Prostate gland (tissue), 2 donors: ENCODE measurements at regions not wholly inside any gene's neighbourhood (a gene's known extent, or its start where the extent isn't known, plus 50 kb on each side); places are given as distances from the start of the nearest gene placed in this dataset.

ENCODE experiments used
- DNase-seq: peaks from one replicate; pipeline ENCODE4 v3.0.0-alpha.2; 2019; ENCODE audit warnings: low spot score
- H3K27ac ChIP-seq, 2 donors: fragments of 200-600 bp; sonication (generic); 2 replicates each; pipeline ENCODE4 v1.5.1; 2017 to 2019
- H3K27me3 ChIP-seq: fragments of 200-600 bp; sonication (generic); replicated peaks from 2 replicates; pipeline ENCODE4 v1.5.1; 2019; ENCODE audit not compliant: insufficient read depth
- H3K36me3 ChIP-seq, 2 donors: fragments of 200-600 bp; sonication (generic); 1 replicate in 1 of 2; 2 replicates in 1 of 2; pipeline versions ENCODE4 v1.5.1 to v1.8.1; 2017 to 2019
- H3K4me1 ChIP-seq: fragments of 200-600 bp; sonication (generic); replicated peaks from 2 replicates; pipeline ENCODE4 v1.5.1; 2019
- H3K4me3 ChIP-seq, 2 donors: fragments of 200-600 bp; sonication (generic); 2 replicates each; pipeline ENCODE4 v1.5.1; 2017 to 2019
- H3K9me3 ChIP-seq: fragments of 200-600 bp; sonication (generic); 2 replicates; pipeline ENCODE4 v1.5.1; 2017
- POLR2A ChIP-seq: fragments of 450-650 bp; IDR thresholded peaks from one replicate; pipeline ENCODE4 v1.6.1; 2016; ENCODE audit warnings: antibody characterized with exemption, mild to moderate bottlenecking
- POLR2AphosphoS5 ChIP-seq: sonication (generic); formaldehyde crosslinking; IDR thresholded peaks from one replicate; pipeline ENCODE4 v1.6.1; 2017; ENCODE audit warnings: antibody characterized with exemption
- WGBS: methylation state at CpG from one replicate; pipeline ENCODE4 v1.1.5; 2018; 5-methylcytosine and 5-hydroxymethylcytosine counted together
- intact Hi-C: fragments of 100-400 bp; cut with DNase I; formaldehyde crosslinking; loops from one replicate; pipeline ENCODE4 v1.14.2; 2022
- TF ChIP-seq, protein P1 (sequence below), 4 experiments: fragments of 200-600 bp in 2 of 4; fragments of 450-650 bp in 2 of 4; sonication (generic) in 2 of 4; IDR thresholded peaks; 1 replicate in 3 of 4; 2 replicates in 1 of 4; pipeline ENCODE4 v1.5.1; 2016 to 2019; ENCODE audit warnings: antibody characterized with exemption in 4 of 4, mild to moderate bottlenecking in 2 of 4, moderate library complexity in 2 of 4

DNA sequence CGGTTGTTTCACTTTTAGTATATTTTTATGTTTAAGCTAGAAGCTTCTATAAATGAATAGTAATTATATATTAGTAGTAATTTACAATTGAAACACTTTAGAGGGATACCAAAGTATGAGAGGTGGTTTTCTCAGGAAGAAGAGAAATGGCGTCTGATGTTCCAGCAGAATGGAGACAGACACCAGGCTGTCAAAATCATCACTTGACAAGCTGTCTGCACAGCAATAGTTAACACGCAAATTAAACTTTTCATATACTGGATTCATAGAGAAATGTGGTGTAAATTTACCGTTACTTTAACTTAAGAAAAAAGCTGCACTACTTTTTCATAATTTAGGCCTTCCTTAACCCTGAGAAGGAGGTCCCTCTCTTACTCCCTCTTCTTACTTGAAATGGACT is 82.6 kb downstream of the FAM217A start:
- H3K27me3 ChIP-seq = no peaks in the 10 kb centered on the region
- H3K36me3 ChIP-seq = no peaks in the 10 kb centered on the region
- TF ChIP-seq POLR2A (no peak), POLR2AphosphoS5 (no peak)
- TF ChIP-seq, protein P1, sequence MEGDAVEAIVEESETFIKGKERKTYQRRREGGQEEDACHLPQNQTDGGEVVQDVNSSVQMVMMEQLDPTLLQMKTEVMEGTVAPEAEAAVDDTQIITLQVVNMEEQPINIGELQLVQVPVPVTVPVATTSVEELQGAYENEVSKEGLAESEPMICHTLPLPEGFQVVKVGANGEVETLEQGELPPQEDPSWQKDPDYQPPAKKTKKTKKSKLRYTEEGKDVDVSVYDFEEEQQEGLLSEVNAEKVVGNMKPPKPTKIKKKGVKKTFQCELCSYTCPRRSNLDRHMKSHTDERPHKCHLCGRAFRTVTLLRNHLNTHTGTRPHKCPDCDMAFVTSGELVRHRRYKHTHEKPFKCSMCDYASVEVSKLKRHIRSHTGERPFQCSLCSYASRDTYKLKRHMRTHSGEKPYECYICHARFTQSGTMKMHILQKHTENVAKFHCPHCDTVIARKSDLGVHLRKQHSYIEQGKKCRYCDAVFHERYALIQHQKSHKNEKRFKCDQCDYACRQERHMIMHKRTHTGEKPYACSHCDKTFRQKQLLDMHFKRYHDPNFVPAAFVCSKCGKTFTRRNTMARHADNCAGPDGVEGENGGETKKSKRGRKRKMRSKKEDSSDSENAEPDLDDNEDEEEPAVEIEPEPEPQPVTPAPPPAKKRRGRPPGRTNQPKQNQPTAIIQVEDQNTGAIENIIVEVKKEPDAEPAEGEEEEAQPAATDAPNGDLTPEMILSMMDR (IDR thresholded peaks at IDR 0.05) = no peak
- intact Hi-C loops = loop anchor here (10.0 kb wide), 1 partner anchor 712 kb away; no protein-coding TSS in a partner anchor
- no peaks in the 10 kb centered on the region for H3K9me3 ChIP-seq
- H3K4me1 ChIP-seq = no peaks in the 10 kb centered on the region
- H3K4me3 ChIP-seq = no peak overlapping the region
- DNase-seq = no peak
- H3K27ac ChIP-seq = no peak overlapping the region
- 94% methylated on average over 4 of the region's 4 CpGs for WGBS

DNA sequence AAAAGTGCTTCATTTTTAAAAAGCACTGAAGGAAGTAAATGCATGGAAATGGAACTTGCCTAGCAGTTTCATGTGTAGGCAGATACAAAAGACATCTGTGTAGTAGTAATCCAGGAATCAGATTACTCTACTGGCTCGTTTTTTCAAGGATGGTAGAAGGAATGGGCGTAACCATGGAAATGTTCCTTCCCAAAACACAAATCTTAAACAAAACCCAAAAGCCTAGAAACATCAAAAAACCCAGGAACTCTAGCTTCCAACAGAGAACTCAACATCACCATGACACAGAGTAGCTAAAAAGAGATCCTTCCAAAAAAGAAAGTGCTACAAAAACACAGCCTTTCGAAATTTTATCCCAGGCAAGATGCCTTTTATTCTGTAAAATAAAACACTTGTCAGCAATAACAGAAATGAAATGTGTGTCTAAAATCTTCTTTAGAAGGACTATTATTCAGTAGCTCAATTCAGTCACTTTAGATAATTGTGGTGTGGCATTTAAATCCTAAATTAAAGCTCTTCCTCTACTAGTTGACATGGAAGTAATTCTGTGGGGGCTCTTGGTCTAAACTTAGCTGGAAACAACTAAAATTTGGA is 81.7 kb downstream of the FAM217A start:
- intact Hi-C loops = loop anchor here (10.0 kb wide), 1 partner anchor 712 kb away; no protein-coding TSS in a partner anchor
- no peak for DNase-seq
- no peak for TF ChIP-seq POLR2A
- TF ChIP-seq POLR2AphosphoS5 = no peak
- TF ChIP-seq, protein P1 (IDR thresholded peaks at IDR 0.05) = no peak
- 37% methylated on average over 3 of the region's 3 CpGs for WGBS
- H3K36me3 ChIP-seq = no peaks in the 10 kb centered on the region
- H3K27ac ChIP-seq = no peak overlapping the region
- peaks cover 4% of the 10 kb centered on the region for H3K4me1 ChIP-seq
- no peaks in the 10 kb centered on the region for H3K27me3 ChIP-seq
- no peaks in the 10 kb centered on the region for H3K9me3 ChIP-seq
- no peak overlapping the region for H3K4me3 ChIP-seq

DNA sequence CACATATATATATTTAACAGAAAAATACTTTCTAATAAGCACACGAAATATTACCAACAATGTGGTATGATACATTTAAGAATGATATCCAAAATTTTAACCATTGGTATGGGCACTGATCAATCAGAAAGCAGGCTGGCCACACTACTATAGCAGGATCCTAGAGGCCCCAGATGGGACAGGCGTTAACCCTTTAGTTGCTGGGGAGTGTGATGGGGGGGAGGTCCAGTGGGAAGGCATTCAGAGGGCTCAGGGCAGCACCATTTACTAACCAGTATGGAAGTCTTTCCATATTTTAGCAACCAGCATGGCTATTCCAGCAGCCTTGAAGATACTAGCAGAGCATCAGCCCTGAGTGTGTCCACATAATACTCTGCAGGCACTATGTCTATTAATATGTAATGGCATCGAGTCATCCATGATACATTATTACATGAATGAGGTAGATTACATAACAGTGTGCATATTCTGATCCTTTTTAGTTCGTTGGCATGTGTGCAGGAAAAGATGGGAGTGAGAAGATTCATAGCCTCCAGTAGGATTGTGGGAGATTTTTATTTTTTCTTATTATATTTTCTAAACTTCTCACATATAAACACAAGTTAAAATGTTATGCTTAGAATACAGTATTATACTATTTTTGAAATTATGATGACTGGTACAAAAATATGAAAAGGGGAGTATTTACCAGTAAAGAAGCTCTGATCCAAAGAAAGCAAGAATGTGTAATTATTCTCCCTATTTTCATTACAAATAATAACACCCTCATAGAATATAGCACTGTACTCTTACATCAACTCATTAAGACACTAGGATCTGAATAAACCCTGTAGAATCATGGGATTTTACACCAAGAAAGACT is 78.9 kb downstream of the FAM217A start:
- H3K4me3 ChIP-seq = no peak overlapping the region
- WGBS = 88% methylated on average over 4 of the region's 4 CpGs
- peaks cover 4% of the 10 kb centered on the region for H3K4me1 ChIP-seq
- TF ChIP-seq POLR2A = no peak
- TF ChIP-seq, protein P1 (IDR thresholded peaks at IDR 0.05) = no peak
- no peak for TF ChIP-seq POLR2AphosphoS5
- no peaks in the 10 kb centered on the region for H3K9me3 ChIP-seq
- no peak for DNase-seq
- H3K36me3 ChIP-seq = no peaks in the 10 kb centered on the region
- intact Hi-C loops = loop anchor here (10.0 kb wide), 1 partner anchor 715 kb away; no protein-coding TSS in a partner anchor
- H3K27me3 ChIP-seq = no peaks in the 10 kb centered on the region
- no peak overlapping the region for H3K27ac ChIP-seq

DNA sequence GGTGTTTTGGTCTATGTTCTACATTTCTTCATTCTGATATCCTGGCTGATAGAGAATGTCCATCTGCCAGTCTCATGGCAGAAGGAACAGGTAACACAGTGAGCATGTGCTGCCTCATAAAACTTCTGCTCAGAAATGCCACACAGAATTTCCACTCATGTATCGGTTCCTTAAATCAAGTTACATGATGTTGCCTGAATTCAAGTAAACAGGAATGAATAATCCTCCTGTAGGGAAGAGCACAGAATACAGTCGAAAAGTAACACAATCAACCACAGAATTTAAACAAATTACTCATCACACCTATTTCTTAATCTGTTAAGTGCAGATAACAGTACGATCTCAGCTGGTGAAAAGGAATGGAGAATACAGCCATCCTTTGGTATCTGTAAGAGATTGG is 74.7 kb downstream of the FAM217A start:
- no peak for DNase-seq
- Histone ChIP-seq H3K9me3 (no peaks in the 10 kb centered on the region), H3K27ac (no peak overlapping the region), H3K4me3 (no peak overlapping the region), H3K27me3 (no peaks in the 10 kb centered on the region), H3K36me3 (no peaks in the 10 kb centered on the region), H3K4me1 (peaks cover 7% of the 10 kb centered on the region)
- TF ChIP-seq POLR2AphosphoS5 (no peak), POLR2A (no peak)
- TF ChIP-seq, protein P1 (IDR thresholded peaks at IDR 0.05) = no peak
- intact Hi-C loops = no loop called here
- 75% methylated on average over 3 of the region's 3 CpGs for WGBS
